A549 (cell line): ENCODE measurements at regions not wholly inside any gene's neighbourhood (a gene's known extent, or its start where the extent isn't known, plus 50 kb on each side); places are given as distances from the start of the nearest gene placed in this dataset.

ENCODE experiments used
- BHLHE40 ChIP-seq: IDR thresholded peaks from 2 replicates; pipeline ENCODE4 v1.6.1; 2012; ENCODE audit warnings: low read depth, low read length, inconsistent platforms
- CEBPB ChIP-seq, 2 experiments: fragments of >200 bp in 1 of 2; sonication (Bioruptor Twin) in 1 of 2; formaldehyde crosslinking in 1 of 2; IDR thresholded peaks; 2 replicates each; pipeline ENCODE4 v1.6.1; 2012 to 2016
- EP300 ChIP-seq, 2 experiments: fragments of >200 bp; sonication (Bioruptor Twin); formaldehyde crosslinking; IDR thresholded peaks; 2 replicates in 1 of 2; 3 replicates in 1 of 2; pipeline ENCODE4 v1.6.1; 2016 to 2017
- JUN ChIP-seq, 2 experiments: fragments of >200 bp; sonication (Bioruptor Twin); formaldehyde crosslinking; IDR thresholded peaks; 2 replicates in 1 of 2; 3 replicates in 1 of 2; pipeline ENCODE4 v1.6.1; 2016 to 2017
- MAFK ChIP-seq: fragments of 450-650 bp; IDR thresholded peaks from 2 replicates; pipeline ENCODE4 v1.6.1; 2014; ENCODE audit not compliant: partially characterized antibody
- MYC ChIP-seq: IDR thresholded peaks from 2 replicates; pipeline ENCODE4 v1.6.1; 2012; ENCODE audit warnings: mild to moderate bottlenecking, inconsistent platforms, low read length, improper control_type of control experiment, borderline replicate concordance
- NFE2L2 ChIP-seq: fragments of 150-350 bp; conservative IDR thresholded peaks from 2 replicates; pipeline ENCODE4 v1.6.1; 2014; ENCODE audit warnings: low read length
- POLR2A ChIP-seq: IDR thresholded peaks from 2 replicates; pipeline ENCODE4 v1.6.1; 2012; ENCODE audit warnings: mild to moderate bottlenecking, low read length
- SMC3 ChIP-seq: fragments of >200 bp; sonication (Bioruptor Twin); formaldehyde crosslinking; IDR thresholded peaks from 3 replicates; pipeline ENCODE4 v1.6.1; 2018; ENCODE audit warnings: inconsistent platforms
- TF ChIP-seq, protein P1 (sequence below): fragments of >200 bp; sonication (Bioruptor Twin); formaldehyde crosslinking; IDR thresholded peaks from 3 replicates; pipeline ENCODE4 v1.5.1; 2016
- TF ChIP-seq, protein P2 (sequence below): fragments of 150-350 bp; IDR thresholded peaks from 2 replicates; pipeline ENCODE4 v1.6.1; 2014; ENCODE audit warnings: low read depth, mild to moderate bottlenecking, low read length
- TF ChIP-seq, protein P3 (sequence below): fragments of 250-450 bp; sonication (Bioruptor Pico); IDR thresholded peaks from 2 replicates; pipeline ENCODE4 v1.5.0; 2021; ENCODE audit warnings: mild to moderate bottlenecking, moderate library complexity, borderline replicate concordance
- TF ChIP-seq, protein P4 (sequence below): fragments of 450-650 bp; IDR thresholded peaks from 2 replicates; pipeline ENCODE4 v1.6.1; 2014; ENCODE audit warnings: antibody characterized with exemption

DNA sequence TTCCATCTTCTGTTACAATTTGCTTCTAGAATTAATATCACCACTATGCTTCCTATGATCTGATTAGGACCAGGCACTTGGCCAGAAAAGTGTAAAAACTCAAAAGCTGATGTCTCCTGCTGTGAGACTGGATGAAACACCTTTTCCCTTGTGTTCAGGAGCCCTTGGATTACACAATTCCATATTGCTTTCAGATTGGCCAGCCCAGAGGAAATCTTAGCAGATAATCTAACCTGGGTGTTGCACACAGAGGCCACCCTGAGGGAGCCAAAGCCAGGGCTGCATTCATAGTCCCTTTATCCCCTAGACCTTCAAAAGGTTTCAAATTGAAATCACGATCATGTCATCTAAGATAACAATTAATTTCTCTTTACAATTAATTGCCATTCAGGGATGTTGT is 94.1 kb upstream of the SELENOP start:
- TF ChIP-seq BHLHE40 (no peak), JUN (IDR thresholded peaks at IDR 0.05) (no peak), NFE2L2 (no peak), POLR2A (no peak), MYC (no peak), EP300 (IDR thresholded peaks at IDR 0.05) (no peak), CEBPB (IDR thresholded peaks at IDR 0.05) (no peak), SMC3 (no peak), MAFK (no peak)
- TF ChIP-seq, protein P1, sequence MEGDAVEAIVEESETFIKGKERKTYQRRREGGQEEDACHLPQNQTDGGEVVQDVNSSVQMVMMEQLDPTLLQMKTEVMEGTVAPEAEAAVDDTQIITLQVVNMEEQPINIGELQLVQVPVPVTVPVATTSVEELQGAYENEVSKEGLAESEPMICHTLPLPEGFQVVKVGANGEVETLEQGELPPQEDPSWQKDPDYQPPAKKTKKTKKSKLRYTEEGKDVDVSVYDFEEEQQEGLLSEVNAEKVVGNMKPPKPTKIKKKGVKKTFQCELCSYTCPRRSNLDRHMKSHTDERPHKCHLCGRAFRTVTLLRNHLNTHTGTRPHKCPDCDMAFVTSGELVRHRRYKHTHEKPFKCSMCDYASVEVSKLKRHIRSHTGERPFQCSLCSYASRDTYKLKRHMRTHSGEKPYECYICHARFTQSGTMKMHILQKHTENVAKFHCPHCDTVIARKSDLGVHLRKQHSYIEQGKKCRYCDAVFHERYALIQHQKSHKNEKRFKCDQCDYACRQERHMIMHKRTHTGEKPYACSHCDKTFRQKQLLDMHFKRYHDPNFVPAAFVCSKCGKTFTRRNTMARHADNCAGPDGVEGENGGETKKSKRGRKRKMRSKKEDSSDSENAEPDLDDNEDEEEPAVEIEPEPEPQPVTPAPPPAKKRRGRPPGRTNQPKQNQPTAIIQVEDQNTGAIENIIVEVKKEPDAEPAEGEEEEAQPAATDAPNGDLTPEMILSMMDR: no peak
- TF ChIP-seq, protein P2, sequence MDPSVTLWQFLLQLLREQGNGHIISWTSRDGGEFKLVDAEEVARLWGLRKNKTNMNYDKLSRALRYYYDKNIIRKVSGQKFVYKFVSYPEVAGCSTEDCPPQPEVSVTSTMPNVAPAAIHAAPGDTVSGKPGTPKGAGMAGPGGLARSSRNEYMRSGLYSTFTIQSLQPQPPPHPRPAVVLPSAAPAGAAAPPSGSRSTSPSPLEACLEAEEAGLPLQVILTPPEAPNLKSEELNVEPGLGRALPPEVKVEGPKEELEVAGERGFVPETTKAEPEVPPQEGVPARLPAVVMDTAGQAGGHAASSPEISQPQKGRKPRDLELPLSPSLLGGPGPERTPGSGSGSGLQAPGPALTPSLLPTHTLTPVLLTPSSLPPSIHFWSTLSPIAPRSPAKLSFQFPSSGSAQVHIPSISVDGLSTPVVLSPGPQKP: no peak
- TF ChIP-seq, protein P3, sequence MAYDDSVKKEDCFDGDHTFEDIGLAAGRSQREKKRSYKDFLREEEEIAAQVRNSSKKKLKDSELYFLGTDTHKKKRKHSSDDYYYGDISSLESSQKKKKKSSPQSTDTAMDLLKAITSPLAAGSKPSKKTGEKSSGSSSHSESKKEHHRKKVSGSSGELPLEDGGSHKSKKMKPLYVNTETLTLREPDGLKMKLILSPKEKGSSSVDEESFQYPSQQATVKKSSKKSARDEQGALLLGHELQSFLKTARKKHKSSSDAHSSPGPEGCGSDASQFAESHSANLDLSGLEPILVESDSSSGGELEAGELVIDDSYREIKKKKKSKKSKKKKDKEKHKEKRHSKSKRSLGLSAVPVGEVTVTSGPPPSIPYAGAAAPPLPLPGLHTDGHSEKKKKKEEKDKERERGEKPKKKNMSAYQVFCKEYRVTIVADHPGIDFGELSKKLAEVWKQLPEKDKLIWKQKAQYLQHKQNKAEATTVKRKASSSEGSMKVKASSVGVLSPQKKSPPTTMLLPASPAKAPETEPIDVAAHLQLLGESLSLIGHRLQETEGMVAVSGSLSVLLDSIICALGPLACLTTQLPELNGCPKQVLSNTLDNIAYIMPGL (CRISPR knock-in tag): no peak
- TF ChIP-seq, protein P4, sequence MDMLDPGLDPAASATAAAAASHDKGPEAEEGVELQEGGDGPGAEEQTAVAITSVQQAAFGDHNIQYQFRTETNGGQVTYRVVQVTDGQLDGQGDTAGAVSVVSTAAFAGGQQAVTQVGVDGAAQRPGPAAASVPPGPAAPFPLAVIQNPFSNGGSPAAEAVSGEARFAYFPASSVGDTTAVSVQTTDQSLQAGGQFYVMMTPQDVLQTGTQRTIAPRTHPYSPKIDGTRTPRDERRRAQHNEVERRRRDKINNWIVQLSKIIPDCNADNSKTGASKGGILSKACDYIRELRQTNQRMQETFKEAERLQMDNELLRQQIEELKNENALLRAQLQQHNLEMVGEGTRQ: no peak
